Hematopoietic multipotent progenitor cell (in vitro differentiated cells): ENCODE measurements at regions not wholly inside any gene's neighbourhood (a gene's known extent, or its start where the extent isn't known, plus 50 kb on each side); places are given as distances from the start of the nearest gene placed in this dataset.
"Not testable (repeated sequence)": the region's sequence is repeated elsewhere in the genome, so short reads cannot be mapped to it uniquely, and the experiment has no call there.

Experiments
- DNase-seq, 3 donors: peaks; one replicate each; pipeline ENCODE4 v3.0.0-alpha.2; 2011 to 2015; ENCODE audit warnings: low read depth in 2 of 3, low spot score in 2 of 3

GRCh38 chr6:114718716-114719270, 376.0 kb upstream of the HS3ST5 start:
- DNase-seq: no peak

DNA sequence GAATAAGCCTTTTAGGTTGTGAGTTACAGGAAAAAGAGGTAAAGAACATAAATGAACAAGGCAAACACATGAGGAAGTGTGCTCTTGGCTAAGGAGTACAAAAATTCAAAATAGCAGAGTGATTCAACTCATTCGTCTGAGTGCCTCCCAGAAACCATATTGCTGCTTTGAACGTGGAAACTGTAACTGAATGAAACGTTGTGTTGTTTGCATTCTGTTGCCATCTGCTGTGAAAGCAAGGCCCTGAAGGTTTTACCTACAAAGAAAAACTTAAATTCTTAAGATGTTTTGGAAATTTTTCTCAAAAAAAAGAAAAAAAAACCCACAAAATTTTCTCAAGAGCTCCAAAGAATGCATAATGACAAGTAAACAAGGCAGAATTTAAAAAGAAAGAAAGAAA, 375.4 kb upstream of the HS3ST5 start:
- DNase-seq: no peak

- no peak for DNase-seq
These were observed 372.1 kb upstream of the HS3ST5 start for GRCh38 chr6:114714836-114715507.

DNA sequence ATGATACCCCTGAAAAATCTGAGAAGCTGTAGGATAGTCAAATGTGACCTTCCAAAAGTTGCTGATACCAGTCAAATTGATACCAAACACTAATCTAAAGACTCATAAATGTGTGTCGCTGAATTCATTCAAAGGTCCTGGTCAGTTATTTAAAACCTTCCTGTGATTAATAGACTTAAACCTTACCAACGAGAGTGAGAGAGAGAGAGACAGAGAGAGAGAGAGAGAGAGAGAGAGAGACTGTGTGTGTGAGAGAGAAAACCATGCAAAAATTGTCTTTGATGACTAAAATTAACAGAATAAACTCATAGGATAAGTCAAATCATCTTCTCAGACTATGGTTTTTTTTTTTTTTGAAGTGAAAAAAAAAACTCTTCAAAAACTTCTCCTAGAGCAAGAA, 370.9 kb upstream of the HS3ST5 start:
- DNase-seq: no peak

DNA sequence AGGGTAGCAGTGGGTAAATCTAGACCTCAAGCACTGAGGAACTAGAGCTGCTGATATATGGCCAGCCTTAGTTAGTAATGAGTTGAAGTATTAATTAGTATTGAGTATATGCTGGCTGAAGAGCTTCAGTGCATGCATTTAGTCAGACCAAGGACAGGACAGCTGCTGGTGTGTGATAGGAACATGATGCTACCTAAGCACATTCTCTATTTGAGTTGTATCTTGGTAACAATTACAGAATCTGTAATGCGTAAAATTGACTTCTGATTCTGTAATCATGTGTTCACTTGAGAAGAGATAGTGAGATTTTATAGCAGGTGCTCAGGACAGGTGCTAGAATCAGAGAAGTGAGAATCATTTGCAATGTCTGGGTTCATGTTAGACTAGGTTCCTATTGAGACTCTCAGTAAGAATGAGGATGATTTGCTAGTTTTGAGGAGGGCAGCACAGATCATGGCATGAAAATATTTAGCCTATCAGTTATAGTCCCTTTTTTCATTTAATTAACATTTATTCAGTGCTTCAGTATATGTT, 369.4 kb upstream of the HS3ST5 start:
- no peak for DNase-seq

DNA sequence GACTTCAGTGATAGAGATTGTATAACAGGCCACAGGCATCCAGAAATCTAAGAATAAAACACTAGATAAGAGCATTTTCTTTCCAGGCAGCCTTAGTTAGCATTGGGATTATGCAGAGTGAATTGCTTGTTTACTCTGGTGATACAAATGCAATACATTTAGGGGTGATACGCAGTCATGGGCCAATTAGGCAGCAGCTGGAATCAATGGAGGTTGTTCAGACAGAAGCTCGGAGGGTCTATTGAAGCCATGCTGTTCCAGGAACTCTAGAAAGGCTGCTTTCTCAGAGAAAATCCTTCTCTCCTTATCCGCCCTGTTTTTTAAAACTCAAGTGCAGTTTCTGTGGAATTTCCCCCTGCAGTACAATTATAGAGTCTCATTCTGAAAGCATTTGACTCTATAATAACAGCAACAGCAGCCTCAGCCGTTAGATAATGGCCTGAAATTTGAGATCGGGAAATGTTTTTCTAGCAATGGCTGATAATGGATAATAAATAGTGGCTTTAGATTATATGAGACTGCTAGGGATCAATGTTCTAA, 364.3 kb upstream of the HS3ST5 start:
- no peak for DNase-seq

DNA sequence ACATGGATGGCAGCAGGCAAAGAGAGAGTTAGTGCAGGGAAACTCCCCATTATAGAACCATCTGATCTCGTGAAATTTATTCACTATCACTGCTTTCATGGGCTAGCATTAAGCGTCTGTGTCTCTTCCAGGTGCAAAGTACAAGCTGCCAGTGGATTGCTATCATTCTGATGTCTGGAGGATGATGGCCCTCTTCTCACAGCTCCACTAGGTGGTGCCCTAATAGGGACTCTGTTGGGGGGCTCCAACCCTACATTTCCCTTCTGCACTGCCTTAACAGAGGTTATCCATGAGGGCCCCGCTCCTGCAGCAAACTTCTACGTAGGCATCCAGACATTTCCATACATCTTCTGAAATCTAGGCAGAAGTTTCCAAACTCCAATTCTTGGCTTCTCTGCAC, 347.8 kb upstream of the HS3ST5 start:
- no peak for DNase-seq

- no peak for DNase-seq
These were observed 316.7 kb upstream of the HS3ST5 start for GRCh38 chr6:114659513-114659912.

- DNase-seq: no peak
These were observed 308.8 kb upstream of the HS3ST5 start for GRCh38 chr6:114651611-114652010.

DNA sequence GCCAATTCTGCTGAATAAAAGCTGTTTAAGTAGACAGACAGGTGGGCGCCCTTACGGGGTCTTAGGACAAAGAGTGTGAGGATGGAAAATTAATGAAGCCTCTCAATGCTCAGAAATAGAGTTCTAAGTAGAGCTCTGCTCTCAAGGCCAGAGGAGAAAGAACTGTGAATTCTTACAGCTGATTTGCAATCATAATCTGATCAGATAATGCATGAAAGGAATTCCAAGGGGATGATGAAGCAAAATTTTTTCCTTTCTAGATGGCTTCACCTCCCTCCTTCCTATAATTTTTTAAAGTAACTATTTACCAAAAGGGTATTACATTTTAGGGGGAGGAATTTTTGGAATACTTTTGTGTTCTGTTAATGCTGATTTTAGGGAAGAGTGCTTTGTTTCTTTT, 308.1 kb upstream of the HS3ST5 start:
- DNase-seq: no peak

- DNase-seq: no peak
These were observed 306.5 kb upstream of the HS3ST5 start for GRCh38 chr6:114649298-114649697.

DNA sequence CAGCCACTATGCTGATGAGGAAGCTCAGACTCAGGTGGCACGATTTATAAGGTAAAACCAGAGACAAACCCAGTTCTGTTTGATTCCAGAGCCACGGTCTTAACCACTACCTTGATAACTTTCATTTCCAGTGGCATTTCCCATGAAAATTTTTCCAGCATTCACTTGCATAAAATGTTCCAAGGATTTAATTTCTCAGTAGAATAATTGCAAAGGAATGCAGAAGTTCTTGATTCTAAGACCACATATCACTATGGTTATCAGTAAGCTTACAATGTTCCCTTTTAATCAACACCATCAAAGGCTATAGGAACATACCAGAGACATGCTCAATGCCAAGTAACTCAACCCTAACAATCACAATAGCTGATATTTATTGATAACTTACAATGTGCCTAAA, 306.0 kb upstream of the HS3ST5 start:
- no peak for DNase-seq

DNA sequence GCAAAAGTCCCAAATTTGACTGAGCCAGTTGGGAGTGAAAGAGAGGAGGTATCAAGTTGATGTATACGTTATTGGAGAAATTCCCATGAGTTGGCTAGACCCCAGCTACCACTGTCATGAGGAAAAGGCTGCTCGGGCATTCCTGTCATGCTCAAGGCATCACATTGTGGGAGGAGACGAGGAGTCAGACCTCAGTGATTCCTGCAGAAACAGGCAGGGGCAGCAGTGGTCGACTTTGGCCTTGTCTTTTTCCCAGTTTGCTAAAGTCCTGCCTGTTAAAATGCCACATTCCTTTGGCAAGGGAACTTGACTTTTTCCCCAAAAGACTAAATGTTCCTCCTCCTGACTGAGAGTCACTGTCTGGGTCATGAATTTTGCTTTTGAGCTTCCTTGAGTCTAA, 295.5 kb upstream of the HS3ST5 start:
- DNase-seq: no peak

GRCh38 chr6:114634016-114634415, 291.2 kb upstream of the HS3ST5 start:
- DNase-seq: no peak

DNA sequence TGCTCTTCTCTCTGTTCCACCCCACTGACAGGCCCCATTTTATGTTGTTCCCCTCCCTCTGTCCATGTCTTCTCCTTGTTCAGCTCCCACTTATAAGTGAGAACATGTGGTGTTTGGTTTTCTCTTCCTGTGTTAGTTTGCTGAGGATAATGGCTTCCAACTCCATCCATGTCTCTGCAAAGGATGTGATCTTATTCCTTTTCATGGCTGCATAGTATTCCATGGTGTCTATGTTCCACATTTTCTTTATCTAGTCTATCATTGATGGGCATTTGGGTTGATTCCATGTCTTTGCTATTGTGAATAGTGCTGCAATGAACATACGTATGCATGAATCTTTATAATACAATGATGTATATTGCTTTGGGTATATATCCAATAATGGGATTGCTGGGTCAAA, 283.4 kb upstream of the HS3ST5 start:
- DNase-seq: not testable (repeated sequence)

DNA sequence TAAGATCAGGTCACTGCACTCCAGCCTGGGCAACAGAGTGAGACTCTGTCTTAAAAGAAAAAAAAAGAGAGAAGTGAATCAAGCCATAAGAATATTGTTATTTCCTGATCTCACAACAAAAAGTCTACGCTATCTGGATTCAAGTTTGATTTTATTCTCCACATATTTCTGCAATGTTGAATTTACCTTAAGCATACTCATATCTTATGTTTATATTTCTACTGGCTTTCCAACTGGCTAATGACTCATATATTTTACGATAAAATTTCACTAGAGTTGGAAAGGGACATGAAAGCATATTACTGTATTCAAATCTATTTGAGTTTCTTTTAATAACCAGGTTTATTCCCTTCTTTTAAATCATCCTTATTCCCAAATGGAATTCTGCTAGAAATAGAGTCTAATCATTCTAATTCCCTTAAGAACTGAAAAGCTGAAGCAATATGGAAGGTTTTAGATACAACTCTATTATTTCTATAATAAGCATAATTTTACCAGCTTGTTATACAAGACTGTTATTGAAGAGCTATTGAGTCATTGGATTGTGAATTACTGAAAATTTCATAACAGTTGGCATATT, 276.9 kb upstream of the HS3ST5 start:
- no peak for DNase-seq

DNA sequence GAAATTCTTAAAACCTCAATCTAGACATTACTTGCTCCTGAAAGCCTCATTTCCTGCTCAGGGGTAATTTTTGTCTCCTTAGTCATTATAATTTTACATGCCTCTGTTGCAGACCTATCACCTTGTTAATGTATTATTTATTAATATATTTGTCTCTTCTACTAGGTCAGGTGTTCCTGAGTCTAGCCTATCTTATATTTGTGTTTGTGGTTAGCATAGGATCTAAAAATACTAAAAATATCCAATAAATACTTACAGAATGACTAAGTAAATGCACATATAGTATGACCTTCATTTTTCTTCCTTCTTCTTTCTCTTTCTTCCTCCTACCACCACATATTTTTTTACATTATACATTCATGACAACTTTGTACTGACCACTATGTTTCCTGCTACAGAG, 268.9 kb upstream of the HS3ST5 start:
- no peak for DNase-seq

GRCh38 chr6:114608091-114608490, 265.3 kb upstream of the HS3ST5 start:
- no peak for DNase-seq

GRCh38 chr6:114605656-114606055, 262.8 kb upstream of the HS3ST5 start:
- DNase-seq: no peak

DNA sequence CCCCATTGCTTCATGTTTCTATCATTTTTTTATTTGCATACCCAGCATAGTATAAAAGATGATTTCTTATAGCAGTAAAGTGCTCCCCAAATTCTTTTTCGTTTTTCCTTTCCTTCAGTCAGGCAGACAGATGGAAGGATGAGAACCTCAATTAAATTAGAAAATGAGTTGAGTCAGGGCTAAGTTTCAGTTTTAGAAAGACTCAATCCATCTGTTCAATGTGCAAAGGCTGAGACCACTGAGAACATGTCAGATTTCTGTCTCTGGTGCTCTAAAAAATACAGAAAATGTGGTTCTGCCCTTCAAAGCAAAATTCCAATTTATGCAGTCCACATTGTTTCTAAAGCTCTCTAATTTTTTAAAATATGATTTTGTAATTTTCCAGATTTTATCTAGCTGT, 257.6 kb upstream of the HS3ST5 start:
- no peak for DNase-seq

DNA sequence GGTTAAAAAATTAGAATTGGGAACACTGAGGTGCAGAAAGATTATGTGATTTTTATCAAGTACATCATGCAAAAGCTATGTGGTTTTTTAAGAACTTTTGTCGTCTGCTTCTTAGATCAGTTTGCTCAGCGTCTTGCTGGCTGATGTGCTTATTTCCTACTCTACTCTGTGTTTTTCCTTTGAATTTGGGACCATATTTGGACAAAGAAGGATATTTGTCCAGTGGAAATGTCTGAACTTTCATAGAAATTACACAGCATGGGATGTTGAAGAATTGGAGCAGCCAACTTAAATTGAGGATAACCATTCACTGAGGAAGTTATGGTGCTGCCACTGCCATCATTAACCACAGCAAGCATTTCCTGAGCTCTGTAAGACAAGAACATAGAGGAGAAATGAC, 252.8 kb upstream of the HS3ST5 start:
- no peak for DNase-seq

- DNase-seq: no peak
These were observed 252.4 kb upstream of the HS3ST5 start for GRCh38 chr6:114595186-114595585.
